Middle frontal gyrus (tissue), 1 donor: ENCODE measurements at regions not wholly inside any gene's neighbourhood (a gene's known extent, or its start where the extent isn't known, plus 50 kb on each side); places are given as distances from the start of the nearest gene placed in this dataset.

Experiments used
- DNase-seq: peaks from one replicate; pipeline ENCODE4 v3.0.0-alpha.2; 2015; ENCODE audit warnings: low spot score; ENCODE audit errors: extremely low spot score

DNA sequence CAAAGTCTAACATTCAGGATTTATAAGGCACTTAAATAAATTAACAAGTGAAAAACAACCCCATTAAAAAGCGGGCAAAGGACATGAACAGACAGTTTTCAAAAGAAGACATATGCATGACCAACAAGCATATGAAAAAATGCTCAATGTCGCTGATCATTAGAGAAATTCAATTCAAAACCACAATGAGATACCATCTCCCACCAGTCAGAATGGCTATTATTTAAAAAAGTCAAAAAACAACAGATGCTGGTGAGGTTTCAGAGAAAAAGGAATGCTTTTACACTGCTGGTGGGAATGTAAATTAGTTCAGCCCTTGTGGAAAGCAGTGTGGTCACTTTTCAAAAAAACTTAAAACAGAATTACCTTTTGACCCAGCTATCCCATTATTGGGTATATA lies 60.7 kb upstream of the BDKRB2 start:
- no peak for DNase-seq

DNA sequence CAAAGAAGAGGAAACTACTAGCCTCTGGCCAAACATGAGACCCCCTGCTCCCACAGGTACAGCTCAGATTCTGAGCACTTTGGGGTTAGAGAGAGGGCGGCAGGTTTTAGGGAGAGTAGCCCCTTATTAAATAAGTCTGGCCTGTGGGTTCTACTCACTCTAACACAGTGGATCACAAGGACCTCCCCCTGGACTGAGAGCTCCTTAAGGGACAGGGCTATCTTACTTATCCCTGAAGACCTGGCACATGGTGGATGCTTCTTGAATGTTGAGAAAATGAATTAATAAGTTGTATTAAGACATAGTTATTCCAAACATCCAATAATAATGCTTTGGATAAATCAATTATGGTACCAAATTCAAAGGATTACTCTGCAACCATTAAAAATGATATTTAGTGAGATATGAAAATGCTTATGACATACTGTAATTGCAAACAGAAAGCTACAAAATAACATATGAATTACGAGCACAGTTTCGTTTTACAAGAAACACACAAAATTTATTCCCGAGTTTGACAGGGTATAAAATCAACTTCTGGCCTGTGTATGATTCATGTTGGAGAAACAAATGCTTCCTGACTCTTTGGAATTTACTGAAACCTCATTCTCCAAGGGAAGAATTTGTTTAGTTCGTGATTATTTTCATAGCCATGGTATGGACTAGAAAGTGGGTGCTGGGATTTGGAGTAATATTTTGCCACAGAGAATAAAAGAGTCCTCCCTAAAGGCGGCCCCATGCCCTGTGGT lies 59.3 kb upstream of the BDKRB2 start:
- DNase-seq, result no peak

DNA sequence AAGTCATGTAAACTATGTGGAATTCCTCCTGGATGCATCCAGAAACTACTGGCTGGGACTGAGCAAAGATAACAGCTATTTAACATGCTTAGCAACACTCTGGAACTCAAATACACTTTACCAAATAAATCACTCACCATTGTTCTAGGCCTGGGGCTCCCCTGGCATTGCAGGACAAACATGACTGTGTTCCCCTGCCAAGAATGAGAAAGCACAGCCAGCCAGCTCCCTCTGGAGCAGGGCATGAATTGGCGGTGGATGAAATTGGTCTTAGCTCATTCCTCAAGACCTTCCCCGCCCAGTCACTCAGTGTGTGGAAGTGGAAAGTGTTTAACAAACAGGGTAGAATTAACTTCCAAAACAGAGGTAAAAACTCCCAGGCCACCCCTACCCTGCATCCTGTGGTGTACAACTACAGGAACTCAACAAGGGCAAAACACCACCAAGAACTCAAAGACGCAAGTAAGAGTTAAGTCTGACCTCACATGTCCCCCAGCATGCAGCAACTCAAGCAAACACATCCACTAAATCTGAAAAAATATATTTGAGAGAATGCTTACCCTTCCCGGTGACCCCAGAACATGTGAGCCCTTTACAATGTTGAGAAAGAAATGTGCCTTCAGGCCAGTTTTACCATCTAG lies 58.4 kb upstream of the BDKRB2 start:
- peak; percentile 9 for DNase-seq

DNA sequence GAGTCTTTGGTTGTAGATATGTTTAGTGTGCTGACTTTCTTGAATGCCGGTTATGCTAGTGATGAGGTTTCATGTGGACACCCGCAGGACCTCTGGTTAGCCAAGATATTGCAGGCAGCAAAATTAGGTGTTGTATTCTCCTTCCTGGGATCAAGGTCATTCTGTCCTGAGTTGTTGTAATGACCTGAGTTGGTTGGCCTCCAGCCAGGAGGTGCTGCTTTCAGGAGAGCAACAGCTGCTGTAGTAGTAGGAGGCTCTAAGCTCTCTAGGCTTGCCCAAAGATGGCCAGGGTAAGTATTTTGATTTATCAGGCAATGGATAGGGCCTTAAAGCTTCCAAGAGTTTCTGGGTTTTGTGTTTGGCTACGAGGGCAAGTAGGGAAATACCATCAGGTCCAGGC lies 56.0 kb upstream of the BDKRB2 start:
- DNase-seq, result no peak

DNA sequence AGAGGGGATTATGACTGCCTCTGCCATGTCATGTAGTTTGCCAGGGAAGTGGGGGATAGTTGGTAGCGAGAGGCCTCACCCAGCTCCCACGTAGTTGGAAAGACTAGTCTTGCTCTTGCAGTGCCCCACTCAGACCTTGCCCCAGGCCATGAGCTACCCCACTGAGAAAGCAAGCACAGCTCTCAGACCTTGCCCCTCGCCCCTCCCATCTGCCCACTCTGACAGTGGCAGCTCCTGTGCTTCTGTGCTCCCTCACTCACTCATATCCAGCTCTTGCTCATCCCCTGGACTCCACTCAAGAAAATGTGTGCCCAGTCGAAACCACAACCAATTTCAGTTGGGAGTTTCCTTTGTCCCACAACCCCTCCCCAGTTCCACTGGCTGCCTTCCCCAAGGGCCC lies 55.5 kb upstream of the BDKRB2 start:
- DNase-seq, result no peak

DNA sequence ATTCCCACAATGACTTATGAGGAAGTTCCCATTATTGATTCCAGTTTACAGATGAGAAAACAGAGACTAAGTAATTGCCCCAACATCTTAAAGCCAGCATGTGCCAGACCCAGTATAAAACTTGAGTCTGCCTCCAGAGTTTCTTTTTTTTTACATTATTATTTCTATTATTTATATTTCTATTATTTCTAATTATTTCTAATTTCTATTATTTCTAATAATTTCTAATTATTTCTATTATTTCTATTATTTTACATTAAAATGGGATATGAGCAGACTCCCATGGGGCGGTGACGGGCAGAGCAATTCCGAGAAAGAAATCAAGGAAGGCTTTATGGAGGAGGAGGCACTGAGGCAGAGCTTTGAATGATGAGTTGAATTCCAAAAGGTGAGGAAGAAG lies 54.4 kb upstream of the BDKRB2 start:
- DNase-seq, result no peak

DNA sequence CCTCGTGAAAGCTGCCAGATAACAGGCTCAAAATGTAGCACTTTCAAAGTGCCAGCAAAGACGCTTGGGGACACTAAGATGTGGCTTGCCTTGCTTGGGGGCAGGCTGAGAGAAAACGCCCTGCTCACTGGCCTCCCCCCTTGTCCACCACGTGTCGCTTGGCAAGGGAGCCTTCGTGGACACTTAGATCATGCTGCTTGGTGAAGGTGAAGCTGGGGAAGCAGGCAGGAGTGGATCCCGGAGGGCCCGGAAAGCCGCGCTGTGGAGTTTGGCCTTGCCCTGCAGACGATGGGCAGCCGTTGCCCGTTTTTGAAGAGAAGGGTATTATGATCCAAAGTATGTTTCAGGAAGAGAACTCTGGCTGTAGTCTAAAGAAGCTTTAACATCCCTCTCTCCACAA lies 53.4 kb upstream of the BDKRB2 start:
- DNase-seq, result no peak

DNA sequence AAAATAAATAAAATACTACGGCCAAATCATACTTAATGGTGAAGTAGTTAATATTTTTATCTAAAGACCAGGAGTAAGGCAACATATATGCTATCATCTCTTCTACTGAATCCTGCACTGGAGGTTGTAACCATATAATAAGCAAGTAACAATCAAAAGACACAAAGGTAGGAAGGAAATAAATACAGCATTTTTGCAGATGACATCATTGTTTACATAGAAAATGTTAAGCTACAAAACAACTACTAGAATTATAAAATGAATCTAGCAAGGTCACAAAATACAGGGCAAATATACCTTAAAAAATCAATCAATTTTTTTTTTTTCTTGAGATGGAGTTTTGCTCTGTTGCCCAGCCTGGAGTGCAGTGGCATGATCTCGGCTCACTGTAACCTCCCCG lies 51.6 kb upstream of the BDKRB2 start:
- no peak for DNase-seq
